Activated naive CD4-positive, alpha-beta T cell treated with anti-CD3 and anti-CD28 coated beads, Interleukin-2, amount 50 U/mL, for 16 hours (primary cell): ENCODE measurements at regions not wholly inside any gene's neighbourhood (a gene's known extent, or its start where the extent isn't known, plus 50 kb on each side); places are given as distances from the start of the nearest gene placed in this dataset.

Experiments used
- DNase-seq: peaks from one replicate; pipeline ENCODE4 v3.0.0-alpha.2; 2020

DNA sequence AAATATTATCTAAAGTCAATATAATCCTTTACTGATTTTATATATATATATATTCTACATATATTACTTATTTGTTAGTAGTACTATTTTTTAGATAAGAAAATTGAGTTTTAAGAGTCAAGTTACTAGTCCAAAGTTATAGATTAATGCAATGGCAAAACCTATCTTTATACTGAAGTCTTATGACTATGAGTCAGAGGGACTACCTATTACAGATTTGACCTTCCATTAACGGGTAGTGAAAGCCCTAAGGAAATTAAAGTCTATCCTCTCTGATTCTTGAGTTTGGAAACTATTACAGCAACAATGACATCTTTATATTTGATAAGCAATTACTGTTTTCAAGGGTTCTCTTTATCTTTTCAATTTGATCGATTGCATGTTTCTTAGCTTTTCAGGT is 315.8 kb downstream of the CASP12 start:
- DNase-seq = no peak

DNA sequence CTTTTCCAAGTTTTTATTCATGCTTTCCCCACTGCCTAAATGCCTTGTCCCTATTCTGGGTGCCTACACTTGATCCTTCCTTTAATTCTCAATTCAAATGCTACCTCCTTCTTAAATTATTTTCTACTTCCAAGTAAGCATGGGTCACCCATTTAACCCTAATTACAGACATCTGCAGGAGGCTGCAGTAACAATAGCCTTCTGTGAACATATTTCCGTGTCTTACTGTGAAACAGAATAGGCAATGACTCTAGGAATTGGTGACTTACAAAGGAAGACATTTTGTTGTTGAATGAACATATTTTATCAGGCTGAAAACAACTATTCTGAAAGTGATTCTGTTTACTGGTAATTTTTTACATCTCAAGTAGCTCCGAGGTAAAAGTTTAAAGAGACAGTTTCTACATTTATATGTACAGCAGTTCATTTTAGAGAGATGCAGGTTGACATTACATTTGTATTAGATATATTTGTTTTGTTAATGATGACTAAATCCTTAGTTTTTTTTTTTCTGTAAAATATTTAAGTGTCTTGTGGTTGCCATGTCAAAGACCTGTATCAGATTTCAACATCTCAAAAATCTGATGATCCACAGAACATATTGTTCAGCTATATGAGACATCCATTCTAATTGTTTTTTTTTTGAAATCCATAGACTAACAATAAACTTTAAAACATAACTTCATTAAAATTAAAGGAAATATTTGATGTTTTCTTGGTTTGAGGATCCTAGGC is 316.8 kb downstream of the CASP12 start:
- DNase-seq = no peak

DNA sequence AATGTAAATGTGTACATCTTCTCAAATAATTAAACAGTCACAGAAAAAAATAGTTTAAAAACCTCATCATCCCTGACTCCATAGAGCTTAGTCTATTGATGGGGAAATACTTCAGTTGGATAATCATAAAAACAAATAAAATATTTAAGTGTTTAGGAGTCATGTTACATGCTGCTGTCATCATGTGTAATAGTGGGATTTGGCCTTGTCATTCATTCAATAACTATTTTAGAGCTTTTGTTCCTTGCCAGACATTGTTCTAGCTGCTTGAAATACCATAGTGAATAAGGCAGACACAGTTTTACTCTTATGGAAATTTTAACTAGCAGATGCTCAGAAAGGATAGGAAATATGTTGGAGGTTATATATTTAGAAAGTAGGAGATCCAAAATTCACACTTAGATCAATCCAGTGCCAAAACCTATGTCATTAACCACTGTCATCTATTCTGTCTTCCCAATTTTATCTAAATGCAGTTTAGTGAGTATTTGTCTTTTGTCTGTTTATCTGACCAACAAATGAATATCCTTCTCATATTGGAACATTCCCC is 324.7 kb downstream of the CASP12 start:
- no peak for DNase-seq

DNA sequence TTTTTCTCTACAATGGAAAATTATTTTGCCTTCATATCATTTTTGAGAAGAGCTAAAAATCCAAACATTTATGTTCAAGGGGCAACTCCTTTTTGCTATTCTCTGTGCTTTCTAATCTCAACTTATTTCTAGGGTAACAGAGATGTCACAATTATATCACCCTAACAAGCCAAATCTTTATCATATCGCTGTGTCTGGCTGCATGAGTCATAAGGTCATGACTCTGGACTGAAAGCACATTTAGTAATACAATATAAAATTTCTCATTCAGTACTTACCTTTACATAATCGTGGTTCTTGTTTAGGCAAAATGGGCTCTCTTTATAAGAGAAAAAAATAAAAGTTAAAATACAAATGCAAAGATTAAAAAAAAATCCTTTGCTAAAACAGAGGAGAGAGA is 326.0 kb downstream of the CASP12 start:
- DNase-seq = no peak

DNA sequence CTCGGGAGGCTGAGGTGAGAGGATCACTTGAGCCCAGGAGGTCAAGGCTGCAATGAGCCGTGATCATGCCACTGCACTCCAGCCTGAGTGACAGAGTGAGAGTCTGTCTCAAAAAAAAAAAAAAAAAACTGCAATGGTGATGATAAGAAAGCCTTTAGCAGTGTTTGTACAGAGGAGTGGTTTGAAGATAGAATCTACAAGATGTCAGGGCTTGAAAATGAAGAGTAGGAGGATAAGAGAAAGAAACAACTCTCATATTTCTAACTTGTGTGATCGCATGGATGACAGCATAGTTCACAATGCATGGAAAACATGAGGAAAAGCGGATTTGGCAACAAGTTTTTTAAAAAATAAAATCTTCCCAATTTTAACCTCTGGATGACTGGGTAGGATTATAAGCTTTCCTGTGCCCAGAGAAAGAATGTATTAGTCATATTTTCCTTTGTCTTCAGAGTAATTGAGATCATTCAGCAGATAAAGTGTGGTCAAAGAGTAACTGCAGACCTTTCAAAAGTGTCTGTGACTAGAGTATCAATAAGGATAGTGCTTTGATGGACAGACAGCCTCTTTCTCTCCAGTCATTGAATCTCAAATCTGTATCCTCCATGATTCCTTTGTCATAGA is 328.1 kb downstream of the CASP12 start:
- DNase-seq = no peak

DNA sequence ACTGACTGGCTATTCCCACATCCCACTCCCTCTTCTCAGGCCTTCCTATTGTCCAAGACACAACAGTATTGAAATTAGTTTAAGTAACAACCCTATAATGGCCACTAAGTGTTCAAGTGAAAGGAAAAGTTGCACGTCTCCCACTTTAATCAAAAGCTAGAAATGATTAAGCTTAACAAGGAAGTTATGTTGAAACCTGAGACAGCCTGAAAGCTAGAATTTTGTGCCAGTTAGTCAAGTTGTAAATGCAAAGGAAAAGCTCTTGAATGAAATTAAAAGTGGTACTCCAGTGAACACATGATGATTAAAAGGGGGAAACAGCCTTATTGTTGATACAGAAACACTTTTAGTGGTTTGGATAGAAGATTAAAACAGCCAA is 332.7 kb downstream of the CASP12 start:
- DNase-seq = no peak

DNA sequence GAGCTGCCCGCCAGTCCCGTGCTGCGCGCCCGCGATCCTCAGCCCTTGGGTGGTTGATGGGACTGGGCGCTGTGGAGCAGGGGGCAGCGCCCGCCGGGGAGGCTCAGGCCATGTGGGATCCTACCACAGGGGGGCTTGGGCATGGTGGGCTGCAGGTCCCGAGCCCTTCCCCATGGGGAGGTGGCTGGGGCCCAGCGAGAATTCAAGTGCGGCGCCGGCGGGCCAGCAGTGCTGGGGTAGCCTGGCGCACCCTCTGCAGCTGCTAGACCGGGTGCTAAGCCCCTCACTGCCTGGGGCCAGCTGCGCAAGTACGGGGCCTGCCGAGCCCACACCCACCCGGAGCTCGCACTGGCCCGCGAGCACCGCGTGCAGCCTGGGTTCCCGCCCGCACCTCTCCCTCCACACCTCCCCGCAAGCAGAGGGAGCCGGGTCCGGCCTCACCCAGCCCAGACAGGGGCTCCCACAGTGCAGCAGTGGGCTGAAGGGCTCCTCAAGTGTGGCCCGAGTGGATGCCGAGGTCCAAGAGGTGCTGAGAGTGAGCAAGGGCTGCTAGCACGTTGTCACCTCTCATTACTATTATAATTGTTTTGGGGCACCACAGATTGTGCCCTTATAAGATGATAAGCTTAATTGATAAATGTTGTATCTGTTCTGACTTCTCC is 333.2 kb downstream of the CASP12 start:
- DNase-seq = no peak

DNA sequence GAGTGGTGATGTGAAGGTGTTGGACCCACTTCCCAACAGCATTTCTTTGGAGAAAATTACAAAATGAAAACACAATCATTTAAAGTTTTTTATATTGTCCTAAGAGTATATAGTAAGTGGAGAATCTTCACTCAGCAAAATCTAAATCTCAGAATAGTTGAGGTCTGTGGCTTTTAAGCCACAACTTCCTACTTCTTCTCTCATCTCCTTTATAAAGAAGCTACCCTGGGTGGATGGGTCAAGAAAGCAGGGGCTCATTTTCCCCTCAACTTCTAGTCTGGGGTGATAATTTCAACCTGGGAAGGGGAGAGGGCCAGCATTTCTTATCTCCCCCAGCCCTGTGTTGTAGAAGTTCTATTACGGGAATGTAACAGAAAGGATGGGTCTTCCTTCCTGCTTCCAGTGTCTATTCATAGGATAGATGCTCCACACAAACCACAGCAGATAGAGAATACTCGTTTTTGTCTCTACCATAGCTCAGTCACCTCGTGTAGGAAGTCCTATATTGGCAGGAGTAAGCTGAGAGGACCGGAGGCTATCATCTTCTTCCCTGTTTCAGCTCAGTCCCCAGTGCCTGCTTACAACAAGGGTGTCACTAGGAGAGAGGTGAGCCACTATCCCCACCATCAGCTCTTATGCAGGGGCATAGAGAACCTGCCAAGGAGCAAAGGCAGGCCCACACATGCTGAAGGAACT is 341.5 kb downstream of the CASP12 start:
- DNase-seq = no peak

DNA sequence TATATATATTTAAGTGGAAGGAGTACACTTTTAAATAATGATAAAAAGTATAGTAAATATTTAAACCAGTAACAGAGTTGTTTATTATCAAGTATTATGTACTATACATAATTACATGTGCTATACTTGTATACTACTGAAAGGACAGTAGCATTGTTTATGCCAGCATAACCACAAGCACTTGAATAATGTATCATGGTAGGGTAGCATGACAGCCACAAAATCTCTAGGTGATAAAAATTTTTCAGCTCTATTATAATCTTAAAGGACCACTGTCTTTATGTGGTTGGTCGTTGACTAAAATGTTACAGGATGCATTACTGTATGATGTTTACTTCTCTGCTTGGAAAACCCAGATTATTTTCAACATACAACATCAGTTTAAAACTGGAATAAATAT is 349.2 kb downstream of the CASP12 start:
- DNase-seq = no peak

DNA sequence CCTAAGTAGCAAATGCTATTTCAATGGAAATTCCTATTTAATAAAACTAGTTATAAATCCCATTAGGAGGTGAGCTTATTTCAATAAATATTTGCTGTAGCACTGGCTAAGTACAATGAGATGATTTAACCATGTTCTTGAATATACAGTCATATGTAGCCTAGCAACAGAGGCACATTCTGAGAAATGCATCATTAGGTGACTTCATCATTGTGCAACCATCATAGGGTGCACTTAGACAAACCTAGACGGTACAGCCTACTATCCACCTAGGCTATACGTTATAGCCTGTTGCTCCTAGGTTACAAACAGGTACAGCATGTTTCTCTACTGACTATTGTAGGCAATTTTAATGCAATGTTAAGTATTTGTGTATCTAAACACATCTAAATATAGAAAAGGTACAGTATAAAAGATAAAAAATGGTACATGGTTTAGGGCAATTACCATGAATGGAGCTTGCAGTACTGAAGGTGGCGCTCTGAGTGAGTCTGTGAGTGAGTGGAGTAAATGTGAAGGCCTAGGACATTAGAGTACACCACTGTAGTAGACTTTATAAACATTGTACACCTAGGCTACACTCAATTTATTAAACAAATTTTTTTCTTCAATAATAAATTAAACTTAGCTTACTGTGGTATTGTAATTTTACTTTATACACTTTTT is 350.1 kb downstream of the CASP12 start:
- DNase-seq = no peak

DNA sequence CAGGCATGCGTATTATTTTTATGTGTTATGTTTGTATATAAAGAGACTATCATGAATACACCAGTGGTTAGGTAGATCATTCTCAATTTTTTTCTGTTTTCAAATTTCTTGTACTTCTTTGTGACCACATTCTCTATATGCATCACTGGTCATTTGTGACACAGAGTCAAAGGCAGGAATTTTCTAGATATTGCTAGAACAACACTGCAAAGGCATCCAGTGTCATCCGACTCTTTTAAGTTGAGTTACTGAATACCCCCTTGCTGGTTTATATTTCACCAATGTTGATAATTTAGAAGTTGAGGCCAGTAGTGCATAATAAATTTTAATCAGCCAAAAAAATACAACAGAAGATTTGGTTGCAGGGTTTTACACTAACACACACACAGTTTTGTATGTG is 351.8 kb downstream of the CASP12 start:
- DNase-seq = no peak

DNA sequence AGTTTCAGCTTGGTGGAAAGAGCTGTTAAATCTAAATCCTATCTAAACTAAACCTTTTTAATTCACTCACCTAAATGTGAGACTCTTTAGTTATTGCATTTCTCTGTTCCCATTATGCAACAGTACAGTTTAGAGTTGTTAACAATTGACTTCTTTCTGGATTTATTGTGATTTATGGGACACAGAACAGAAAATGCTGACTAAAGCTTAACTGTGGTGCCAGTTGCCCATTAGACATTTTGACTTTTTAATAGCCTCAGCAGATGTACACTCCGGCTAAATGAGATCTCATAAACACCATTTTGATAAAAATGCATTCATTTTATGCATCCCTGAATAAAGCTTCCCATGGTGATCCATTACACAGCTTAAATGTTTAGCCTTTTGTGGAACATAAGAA is 356.6 kb downstream of the CASP12 start:
- DNase-seq = no peak

DNA sequence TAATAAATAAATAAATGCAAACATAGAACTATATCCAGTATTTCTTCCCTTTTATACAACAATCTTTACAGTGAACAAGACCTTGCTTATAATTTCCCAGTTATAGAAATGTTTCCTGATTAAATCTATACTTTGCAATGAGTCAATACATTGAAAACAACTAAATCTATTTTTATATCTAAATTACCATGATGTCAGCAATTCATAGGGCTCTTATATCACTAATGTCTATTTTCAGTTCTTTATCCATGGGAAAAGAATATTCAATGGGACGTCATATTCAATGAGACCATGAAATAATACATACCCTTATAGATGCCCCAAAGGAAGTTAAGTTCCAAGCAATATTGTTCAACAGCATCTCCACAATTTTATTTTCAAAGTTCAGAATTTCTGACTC is 359.9 kb downstream of the CASP12 start:
- DNase-seq = no peak

DNA sequence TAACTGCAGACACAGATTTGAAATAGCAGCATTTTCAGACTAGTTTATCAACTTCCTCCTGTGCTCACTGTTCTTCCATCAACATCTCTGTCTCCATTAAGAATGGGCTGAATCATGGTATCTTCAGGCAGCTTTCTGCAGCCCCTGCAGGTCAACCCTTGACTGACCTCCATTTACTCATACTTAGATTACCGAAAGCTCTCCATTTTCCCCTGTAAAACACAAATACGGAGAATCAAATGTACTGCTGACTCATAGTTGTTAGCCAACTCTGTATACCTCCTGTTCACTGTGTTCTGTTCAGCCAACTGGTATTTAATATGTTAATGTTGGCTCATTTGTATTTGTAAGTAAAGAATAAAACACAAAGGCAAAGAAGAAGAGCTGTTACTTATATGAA is 364.0 kb downstream of the CASP12 start:
- DNase-seq = no peak

DNA sequence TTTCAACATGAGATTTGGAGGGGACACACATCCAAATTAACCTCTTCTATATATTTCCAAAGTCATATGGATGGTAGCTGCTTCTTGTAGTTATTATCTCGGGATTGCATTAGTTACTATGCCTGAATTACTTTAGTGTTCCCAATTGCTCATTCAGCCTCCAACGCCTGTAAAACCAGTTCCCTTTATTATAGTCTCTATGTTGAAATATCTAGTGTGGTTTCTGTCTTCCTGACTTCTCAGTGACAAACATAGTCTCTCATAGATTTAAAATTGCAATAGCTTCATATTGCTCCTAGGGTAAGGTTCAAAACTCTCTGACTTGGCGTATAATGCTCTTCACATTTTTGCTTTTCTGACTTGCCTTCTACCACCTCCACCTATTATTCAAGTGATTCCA is 366.4 kb downstream of the CASP12 start:
- no peak for DNase-seq

DNA sequence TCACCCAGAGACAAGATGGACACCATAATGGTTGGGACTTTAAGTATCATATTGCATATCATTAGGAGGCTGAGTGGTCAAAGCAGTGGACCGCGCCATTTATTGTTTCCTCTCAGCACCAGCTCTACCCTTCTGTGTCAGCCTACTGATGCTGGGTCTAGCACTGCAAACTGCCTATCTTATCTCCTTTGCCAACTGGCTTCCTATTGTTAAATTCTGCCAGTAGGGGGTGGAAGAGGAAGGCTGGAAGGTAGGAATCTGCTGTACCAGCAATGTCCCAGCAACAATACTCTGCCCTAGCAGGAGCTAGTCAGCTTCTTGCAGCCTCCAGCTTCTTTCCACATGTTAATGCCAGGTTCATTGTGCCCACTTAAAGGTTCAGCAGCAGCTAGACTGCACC is 367.1 kb upstream of the PDGFD start:
- no peak for DNase-seq

DNA sequence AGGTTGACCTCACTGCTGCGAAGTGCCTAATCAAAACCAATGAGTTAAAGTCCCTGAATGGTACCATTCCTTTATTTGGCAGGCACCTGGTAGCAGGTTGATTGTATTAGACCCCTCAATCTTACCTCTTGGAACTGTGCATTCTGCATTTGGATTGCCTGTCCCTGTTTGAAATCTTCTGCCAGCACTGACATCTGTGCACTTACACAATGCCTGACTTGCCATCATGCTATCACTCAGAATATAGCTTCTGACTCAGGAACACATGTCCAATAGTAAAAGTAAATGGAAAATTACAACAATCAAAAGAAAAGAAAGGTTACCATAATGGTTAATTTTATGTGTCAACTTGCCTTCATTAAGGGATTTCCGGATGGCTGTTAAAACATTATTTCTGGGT is 366.0 kb upstream of the PDGFD start:
- no peak for DNase-seq

DNA sequence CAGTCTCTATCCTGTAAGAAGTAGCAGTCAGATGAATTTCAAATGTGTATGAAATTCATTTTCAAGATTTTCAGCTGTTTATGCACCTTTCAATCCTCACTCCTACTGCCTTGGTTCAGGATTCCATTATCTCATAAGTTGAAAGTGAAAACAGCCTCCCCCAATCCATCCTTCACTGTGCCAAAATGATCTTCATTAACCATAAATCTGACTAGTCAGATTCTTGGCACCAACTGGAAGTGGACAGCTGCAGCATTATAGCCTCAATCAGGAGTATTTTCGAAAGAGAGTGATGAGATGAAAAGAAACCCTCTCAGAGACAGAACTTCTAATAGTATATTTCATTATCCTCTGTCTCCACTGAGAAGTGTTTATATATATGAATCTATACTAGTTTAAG is 365.3 kb upstream of the PDGFD start:
- DNase-seq = no peak

DNA sequence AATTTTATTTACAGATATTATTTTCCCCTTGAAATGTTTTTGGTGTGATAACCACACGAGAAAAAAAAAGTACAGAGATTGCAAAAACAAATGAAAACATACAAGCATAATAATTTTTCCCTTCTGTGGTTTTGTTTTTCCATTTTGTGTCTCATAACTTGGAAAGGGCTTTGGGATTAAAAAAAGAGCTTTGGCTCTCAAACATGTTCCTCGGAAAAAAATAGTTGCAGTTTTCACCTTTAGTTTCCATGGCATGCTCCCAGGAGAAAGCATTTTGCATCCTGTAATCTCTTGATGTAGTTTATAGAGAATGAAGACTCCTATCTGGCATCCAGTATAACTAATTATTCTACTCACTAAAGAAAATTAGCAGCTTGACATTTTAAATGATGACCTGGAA is 362.1 kb upstream of the PDGFD start:
- no peak for DNase-seq

DNA sequence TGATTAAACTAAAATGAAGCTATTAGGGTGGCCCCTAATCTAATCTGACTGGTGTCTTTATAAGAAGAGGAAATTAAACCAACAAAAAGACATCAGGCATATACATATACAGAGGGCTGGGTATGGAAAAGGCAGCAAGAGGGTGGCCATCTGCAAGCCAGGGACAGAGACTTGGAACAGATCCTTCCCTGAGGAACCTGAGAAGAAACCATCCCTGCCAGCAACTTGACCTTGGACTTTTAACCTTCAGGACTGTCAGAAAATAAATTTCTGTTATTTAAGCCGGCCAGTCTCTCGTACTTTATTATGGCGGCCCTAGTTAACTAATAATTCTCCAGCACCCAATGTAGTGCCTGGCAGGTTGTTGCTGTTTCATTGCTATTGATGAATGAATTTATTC is 361.5 kb upstream of the PDGFD start:
- DNase-seq = no peak

DNA sequence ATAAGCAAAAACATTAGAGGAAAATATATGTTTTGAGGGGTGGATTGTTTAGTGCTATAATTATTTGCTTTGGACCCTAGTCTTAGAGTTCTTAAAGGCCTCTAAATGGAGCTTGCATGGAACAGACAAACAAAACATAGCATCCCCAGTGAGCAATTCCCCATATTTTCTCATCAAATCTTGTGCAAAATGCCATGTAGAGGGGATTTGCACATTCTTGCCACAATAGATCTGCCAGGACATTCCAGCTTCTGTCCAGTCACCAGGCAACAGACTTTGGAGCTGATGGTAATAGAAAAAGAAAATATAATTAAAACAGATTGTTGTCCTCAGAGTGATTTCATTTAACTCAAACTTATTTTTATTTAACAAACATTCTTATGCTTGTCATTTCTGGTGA is 360.3 kb upstream of the PDGFD start:
- DNase-seq = no peak

DNA sequence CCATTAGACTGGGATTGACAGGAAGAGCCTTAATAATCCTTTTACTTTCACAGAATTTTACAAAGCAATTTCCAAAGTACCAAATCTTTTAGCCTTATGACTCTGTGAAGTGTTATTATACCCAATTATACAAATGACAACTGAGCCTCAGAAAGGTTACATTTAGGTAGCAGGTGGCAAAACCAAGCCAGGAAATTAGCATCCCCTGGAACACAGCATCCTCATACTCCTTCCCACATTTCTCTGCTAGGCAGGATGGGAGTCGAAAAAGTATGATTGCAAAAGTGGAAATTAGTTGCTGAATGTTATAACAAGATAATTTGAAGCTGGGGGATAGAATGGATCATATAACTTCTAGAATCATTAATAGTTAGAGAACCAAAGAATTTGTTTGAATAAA is 359.7 kb upstream of the PDGFD start:
- DNase-seq = no peak

DNA sequence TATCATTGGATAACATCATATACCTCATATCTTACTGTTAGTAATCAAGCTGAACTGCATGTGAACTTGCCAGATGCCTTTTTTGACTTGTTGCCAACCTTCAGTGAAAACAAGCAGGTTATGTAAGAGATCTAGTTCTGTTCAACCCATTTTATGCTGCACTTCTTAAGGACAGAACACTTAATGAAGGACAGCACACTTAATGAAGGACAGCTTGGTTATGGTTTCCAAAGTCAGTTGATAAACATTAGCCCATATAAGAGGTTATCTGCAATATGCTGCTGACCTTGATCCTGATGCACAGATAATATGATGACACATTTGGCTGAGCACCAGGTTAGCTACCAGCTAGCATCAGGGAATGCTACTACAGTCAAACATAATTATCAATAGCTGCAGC is 358.7 kb upstream of the PDGFD start:
- DNase-seq = no peak
